ENCODE measurements at regions not wholly inside any gene's neighbourhood (a gene's known extent, or its start where the extent isn't known, plus 50 kb on each side); places are given as distances from the start of the nearest gene placed in this dataset.

DNA sequence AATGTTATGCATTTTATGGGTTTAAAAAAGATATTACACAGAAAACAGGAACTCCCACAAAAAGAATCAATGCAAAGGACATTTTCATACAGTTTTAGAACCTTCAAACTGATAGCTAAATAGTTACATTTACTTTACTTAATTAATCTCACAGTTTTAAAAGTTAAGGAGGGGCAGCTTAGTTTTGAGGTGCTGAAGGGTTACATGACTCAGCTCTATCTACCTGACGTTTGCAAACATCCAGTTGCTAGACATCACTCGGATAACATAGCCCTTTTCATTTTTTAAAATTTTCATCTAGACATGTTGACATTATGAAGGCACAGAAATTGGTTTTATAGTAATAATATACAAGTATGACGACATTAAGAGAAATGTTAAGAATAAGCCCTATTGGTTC, 53.7 kb upstream of the HSD17B12 start:
- no peak for DNase-seq (ENCODE audit: low read depth)
